HS-27A (cell line): ENCODE measurements at regions not wholly inside any gene's neighbourhood (a gene's known extent, or its start where the extent isn't known, plus 50 kb on each side); places are given as distances from the start of the nearest gene placed in this dataset.
"Not testable (repeated sequence)": the region's sequence is repeated elsewhere in the genome, so short reads cannot be mapped to it uniquely, and the experiment has no call there.

Experiments used
- DNase-seq: peaks from one replicate; pipeline ENCODE4 v3.0.0-alpha.2; 2012; ENCODE audit warnings: low read depth, missing footprints

DNA sequence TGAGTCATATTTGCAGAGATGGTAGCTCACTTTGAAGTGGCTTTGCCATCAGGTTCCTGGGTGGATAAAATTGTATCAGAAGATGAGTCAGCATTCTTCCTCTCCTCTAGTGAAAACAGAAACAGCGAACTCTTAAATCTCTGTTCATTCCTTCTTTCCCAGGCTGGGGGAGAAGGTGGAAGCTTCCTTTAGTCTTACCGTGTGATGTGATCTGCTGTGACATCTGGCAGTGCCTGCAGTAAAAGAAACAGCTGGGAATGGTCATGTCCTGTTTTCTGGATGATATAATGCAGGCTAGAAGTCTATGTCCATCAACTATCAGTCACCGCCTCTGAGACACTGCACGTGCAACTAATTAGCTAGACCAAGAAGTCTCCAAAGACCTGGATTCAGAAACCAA lies 171.6 kb downstream of the VAPA start:
- no peak for DNase-seq

- no peak for DNase-seq
These were observed 172.1 kb downstream of the VAPA start for GRCh38 chr18:10085876-10086275.

DNA sequence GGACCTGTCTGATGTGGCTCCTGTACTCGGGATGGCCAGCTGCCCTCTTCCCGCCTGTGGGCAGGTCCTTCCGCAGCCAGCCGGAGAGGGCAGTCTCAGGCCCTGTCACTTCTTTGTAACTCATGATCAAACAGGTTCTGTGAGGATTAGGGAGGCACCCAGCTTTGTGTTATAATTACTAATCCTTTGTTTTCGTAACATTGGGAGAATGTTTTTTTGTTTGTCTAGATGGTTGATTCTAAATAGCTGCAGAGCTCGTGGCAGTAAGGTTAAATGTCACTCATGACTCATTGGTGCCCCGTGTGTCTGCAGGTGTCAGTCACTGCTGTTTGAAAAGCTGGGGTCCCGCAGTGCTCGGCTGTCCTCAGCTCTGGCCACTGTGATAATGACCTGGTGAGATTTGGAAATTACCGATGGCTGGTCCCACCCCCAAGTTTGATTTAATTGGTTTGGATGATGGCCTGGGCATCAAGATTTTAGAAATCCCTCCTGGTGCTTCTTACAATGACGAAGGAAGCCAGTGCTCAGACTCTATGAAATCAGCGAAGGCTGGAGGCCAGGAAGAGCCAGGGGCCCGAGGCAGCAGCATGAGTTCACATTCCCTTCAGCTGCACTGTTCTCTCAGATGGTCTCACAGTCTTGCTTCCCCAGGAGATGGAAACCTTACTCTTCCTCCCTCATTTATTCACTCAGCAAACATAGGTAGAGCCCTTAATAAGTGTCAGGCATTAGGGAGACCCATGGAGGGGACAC lies 172.8 kb downstream of the VAPA start:
- DNase-seq = no peak

DNA sequence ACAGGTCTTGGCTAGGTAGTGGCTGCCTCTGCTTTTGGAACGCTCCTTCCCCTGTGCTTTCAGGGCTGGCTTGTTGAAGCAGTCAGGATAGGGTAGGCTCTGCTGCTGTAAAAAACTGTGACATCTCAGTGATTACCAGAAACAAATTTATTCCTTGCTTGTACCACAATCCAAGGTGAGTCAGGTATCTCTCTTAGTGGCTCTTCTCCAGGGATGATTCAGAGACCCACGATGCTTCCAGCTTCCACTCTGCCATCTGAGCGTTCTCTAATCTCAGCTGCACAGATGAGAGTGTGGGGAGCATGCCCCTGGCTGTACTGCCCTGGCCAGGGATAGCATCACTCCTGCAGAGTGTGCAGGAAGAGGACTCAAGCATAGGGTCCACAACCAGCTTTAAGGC lies 174.9 kb downstream of the VAPA start:
- no peak for DNase-seq

DNA sequence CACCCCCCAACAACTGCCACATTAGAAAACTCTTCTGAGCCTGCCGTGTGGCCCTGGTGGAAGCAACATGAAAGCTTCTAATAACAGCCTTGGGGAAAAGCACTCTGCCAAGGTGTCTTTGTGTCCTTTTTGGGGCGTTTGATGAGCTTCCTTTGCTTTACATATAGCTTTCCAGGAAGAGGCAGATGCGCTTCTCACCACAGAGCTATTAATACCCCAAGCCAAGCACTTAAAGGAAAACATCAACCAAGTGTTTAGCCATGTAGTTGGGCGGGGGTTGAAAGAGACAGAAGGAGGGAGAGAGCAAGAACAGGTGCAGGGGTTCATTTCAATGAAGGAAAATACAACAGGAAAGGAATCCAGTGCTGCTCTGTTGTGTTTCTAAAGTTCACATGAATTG lies 176.1 kb downstream of the VAPA start:
- DNase-seq = no peak

- DNase-seq = no peak
These were observed 176.9 kb downstream of the VAPA start for GRCh38 chr18:10090668-10091067.

DNA sequence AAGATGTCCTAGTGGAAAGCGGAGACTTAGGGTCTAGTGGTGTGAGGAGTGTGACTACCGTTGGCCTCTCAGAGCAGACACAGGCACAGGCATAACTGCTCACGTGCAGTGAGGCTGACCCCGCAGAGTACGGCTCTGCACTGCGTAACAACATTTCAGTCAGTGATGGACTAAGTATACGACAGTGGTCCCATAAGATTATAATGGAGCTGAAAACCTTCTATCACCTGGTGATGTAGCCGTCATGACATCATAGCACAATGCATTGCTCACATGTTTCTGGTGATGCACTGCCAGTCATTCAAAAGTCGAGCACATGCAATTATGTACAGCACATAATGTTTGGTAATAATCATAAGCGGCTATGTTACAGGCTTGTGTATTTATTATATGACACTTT lies 179.6 kb downstream of the VAPA start:
- DNase-seq = no peak

DNA sequence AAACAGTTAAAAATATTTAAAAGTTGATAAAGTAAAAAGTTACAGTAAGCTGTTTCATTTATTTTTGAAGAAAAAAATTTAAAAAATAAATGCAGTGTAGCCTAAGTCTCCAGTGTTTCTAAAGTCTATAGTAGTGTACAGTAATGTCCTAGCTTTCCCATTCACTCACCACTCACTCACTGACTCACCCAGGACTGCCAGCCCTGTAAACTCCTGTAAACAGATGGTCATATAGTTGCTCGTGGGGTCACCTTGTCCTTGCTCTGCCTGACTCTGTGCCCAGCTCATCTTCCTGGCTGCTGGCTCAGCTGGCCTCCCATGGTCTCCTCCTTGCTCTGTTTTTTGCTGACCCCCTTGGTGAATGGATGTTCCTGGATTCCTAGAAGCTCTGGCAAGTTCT lies 180.3 kb downstream of the VAPA start:
- DNase-seq = no peak

DNA sequence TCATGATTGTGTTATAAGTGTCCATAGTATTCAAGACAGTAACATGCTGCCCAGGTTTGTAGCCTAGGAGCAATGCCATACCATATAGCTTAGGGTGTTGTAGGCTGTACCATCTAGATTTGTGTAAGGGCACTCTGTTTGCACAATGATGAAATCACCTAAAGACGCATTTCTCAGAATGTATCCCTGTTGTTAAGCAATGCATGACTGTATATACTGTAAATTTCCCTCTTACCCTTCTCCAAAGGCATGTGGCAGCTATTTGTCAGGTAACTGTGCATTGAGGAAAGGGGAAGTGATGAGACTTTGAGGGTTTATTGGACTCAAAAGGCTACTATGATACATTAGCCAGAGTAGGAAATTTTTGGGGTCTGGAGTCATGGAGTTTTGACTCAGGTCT lies 180.8 kb downstream of the VAPA start:
- DNase-seq = no peak

- no peak for DNase-seq
These were observed 181.5 kb downstream of the VAPA start for GRCh38 chr18:10095356-10095755.

DNA sequence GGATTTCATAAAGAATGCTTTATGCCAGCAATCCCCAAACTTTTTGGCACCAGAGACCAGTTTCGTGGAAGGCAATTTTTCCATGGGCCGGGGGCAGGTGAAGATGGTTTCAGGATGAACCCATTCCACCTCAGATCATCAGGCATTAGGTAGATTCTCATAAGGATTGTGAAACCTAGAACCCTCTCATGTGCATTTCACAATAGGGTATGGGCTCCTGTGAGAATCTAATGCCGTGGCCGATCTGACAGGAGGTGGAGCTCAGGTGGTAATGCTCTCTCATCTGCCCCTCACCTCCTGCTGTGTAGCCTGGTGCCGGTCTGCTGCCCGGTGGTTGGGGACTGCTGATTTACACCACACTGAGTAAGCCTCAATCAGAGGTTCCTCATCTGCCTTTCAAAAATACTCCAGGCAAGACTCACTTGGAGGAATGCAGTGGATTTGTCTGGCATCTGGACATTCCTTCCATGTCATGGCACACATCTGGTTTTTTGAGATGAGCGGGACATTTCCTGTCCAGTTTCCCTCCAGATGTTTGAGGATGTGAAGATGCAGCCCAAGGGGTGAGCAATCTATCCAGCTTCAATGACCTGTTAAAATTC lies 185.8 kb downstream of the VAPA start:
- DNase-seq = no peak

DNA sequence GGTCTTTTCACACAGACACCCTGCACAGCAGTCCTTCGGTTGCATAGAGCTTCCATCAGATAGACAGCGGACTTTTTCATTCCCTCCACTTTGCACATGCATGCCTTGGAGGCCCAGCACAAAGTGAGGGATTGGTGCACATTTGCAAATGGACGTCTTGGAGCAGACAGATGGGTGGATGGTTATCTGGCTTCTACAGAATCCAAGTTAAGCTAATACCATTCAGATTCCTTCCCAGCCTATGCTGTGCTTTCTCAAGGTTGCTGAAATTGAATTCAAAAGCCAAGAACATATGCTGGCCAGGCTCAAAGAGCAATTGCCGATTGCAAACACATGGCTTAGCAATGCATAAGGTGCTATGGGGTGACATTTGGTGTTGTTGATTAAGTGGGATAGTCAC lies 186.4 kb downstream of the VAPA start:
- no peak for DNase-seq

DNA sequence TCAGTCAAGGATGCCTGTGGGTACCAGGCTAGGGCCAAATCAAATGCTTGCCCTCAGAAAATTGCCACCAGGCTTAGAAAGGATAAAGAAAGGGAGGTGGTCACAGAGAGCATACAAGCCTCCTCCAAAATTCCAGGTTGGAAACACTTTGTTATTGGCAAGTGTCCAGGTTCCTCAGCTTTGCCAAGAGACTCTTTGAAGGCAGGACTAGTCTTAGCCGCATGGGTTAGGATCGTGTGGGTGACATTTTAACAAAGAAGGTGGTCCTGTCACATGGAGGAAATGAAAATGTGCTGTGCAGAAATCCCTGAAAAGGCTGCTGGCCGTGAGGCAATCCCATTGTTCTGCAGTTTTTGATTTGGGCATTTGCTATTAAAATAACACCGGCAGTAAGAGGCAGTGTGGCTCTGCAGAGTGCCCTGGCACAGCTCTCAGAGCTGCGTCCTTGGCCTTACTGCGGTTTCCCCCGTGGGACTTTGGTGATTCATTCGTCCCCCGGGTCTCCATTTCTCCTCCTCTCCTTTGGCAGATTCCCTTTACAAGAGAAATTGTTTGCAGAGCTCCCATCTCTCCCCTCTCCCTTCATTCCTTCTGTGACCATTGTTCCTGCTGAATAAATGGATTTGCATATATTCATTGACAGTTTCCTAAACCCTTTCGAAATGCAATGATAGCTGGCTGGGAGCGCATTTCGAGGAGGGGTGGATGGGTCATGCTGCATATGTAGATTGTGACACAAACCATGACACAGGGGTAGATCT lies 187.3 kb downstream of the VAPA start:
- DNase-seq = peak; percentile 15

GRCh38 chr18:10101729-10102128 lies 187.9 kb downstream of the VAPA start:
- DNase-seq = no peak

- DNase-seq = not testable (repeated sequence)
These were observed 191.3 kb downstream of the VAPA start for GRCh38 chr18:10105118-10105517.

DNA sequence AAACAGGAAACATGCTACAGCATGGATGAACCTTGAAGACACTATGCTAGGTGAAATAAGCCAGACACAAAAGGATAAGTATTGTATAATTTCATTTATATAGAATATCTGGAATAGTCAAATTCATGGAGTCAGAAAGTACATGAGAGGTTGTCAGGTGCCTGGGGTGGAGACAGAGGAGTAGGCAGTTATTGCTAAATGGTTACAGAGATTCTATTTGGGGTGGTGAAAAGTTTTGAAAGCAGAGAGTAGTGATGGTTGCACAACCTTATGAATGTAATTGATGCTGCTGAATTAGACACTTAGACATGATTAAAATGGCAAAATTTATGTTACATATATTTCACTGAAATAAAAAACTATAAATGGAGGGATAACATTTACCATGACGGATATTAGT lies 197.4 kb downstream of the VAPA start:
- no peak for DNase-seq

- DNase-seq = no peak
These were observed 198.1 kb downstream of the VAPA start for GRCh38 chr18:10111944-10112343.

- no peak for DNase-seq
These were observed 199.6 kb downstream of the VAPA start for GRCh38 chr18:10113121-10114022.

DNA sequence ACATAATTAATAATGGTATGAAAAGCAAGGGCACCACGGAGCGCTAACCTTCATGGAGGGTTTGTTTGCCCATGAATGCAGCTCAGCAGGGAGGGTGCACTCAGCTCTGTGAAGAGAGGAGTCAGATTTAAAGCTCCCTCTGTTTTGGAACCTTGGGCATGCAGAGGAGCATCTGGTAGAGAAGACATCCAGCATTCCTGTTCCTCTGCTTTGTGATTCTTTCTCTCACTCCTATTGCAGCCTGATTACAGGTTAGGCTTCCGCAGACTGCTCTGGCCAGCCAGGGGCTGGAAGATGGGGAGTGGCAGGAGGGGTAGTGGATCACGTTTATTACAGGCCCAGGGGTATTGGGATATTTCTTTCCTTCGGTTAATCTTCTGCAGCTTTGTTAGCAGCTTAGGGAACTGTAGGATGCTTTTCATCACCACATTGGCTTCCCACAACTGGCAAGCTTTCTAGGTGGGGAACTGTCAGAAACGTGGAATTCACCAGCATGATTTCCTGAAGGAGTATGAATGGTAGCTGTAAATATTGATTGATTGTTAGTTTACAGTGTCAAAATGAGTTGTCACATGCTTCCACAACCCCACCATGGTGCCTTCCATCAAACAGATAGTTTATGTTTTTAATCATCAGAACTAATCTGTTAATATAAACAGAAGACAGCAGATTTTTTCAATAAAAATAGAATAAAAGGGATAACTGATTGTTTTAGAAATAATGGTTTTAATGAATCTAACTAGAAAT lies 201.1 kb downstream of the VAPA start:
- DNase-seq = no peak

DNA sequence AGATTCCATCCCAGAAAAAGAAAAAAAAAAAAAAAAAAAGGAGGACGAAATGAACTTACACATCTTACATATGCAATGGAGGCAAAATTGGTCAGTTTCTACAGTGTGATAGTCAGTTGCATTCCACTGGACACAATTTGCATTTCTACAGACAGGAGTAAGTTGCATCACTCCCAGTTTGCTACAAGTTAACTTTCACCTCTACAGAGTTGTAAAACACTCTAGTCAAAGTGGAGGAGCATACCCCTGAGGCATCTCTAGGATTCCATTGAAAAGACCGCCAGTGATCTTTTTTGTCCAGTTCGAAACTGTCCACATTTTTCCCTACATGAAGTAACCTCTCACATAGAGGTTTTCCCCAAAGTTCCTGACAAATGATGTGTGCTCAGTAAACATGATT lies 202.8 kb downstream of the VAPA start:
- no peak for DNase-seq

GRCh38 chr18:10119528-10119927 lies 205.7 kb downstream of the VAPA start:
- DNase-seq = no peak

GRCh38 chr18:10119991-10120390 lies 206.2 kb downstream of the VAPA start:
- no peak for DNase-seq
